D721Med (cell line): ENCODE measurements at regions not wholly inside any gene's neighbourhood (a gene's known extent, or its start where the extent isn't known, plus 50 kb on each side); places are given as distances from the start of the nearest gene placed in this dataset.

Experiments used
- DNase-seq: peaks from one replicate; pipeline ENCODE4 v3.0.0; 2011; ENCODE audit warnings: low spot score; ENCODE audit not compliant: insufficient read length
- FAIRE-seq: peaks from 2 replicates; lab custom pipeline; 2011; peaks lifted over from hg19 to GRCh38; lab: Jason Lieb, UNC
- TF ChIP-seq, protein P1 (sequence below): IDR thresholded peaks from 2 replicates; pipeline ENCODE4 v1.5.1; 2012; ENCODE audit warnings: mild to moderate bottlenecking, control low read depth; ENCODE audit not compliant: insufficient read depth; ENCODE audit errors: missing control alignments

DNA sequence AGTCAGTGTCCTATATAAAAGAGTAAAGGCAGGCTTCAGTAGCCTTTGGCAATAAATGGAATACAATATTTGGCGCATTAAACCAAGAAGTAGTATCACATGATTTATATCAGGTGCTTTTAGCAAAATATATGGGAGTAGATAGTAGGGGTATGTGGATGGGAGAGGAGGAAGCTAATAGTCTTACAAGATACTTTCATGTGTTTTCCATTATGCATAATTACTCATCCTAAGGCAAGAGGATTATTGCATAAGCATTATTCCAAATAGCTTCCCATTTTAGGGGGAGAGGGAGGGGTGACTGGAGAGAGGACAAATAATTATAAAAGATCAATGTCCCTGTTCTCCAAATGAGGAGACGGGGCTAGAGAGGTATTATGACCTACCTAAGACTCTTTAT lies 104.3 kb downstream of the DUSP6 start:
- TF ChIP-seq, protein P1, sequence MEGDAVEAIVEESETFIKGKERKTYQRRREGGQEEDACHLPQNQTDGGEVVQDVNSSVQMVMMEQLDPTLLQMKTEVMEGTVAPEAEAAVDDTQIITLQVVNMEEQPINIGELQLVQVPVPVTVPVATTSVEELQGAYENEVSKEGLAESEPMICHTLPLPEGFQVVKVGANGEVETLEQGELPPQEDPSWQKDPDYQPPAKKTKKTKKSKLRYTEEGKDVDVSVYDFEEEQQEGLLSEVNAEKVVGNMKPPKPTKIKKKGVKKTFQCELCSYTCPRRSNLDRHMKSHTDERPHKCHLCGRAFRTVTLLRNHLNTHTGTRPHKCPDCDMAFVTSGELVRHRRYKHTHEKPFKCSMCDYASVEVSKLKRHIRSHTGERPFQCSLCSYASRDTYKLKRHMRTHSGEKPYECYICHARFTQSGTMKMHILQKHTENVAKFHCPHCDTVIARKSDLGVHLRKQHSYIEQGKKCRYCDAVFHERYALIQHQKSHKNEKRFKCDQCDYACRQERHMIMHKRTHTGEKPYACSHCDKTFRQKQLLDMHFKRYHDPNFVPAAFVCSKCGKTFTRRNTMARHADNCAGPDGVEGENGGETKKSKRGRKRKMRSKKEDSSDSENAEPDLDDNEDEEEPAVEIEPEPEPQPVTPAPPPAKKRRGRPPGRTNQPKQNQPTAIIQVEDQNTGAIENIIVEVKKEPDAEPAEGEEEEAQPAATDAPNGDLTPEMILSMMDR = no peak
- DNase-seq (no peak), FAIRE-seq (no peak)

- no peak for DNase-seq
- TF ChIP-seq, protein P1 = no peak
- no peak for FAIRE-seq
These were observed 104.8 kb downstream of the DUSP6 start for GRCh38 chr12:89247541-89247942.

- no peak for FAIRE-seq
- DNase-seq = no peak
- TF ChIP-seq, protein P1 = no peak
These were observed 107.2 kb downstream of the DUSP6 start for GRCh38 chr12:89245090-89245489.

GRCh38 chr12:89244536-89244935 lies 107.8 kb downstream of the DUSP6 start:
- DNase-seq (no peak), FAIRE-seq (no peak)
- TF ChIP-seq, protein P1 = no peak

- TF ChIP-seq, protein P1 = no peak
- FAIRE-seq (no peak), DNase-seq (no peak)
These were observed 108.5 kb downstream of the DUSP6 start for GRCh38 chr12:89243771-89244170.

GRCh38 chr12:89239534-89239933 lies 112.8 kb downstream of the DUSP6 start:
- DNase-seq (no peak), FAIRE-seq (no peak)
- TF ChIP-seq, protein P1 = no peak

GRCh38 chr12:89238593-89238992 lies 113.7 kb downstream of the DUSP6 start:
- no peak for FAIRE-seq
- TF ChIP-seq, protein P1 = no peak
- DNase-seq = no peak
